ENCODE measurements at regions not wholly inside any gene's neighbourhood (a gene's known extent, or its start where the extent isn't known, plus 50 kb on each side); places are given as distances from the start of the nearest gene placed in this dataset.

DNA sequence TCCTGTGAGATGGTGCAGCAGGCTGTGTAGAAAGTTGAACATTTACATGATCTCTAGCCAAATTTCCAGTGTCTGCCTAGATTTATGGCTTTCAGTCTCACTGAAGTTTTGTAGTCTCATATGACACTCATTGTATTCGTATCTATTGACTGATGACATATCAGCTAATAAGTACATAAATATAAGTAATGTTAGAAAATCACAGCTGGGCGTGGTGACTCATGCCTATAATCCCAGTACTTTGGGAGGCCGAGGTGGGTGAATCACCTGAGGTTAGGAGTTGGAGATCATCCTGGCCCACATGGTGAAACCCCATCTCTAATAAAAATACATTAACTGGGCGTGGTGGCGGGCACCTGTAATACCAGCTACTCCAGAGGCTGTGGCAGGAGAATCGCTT is 54.7 kb upstream of the HTR2A start (continued):
- TF ChIP-seq, protein P1, sequence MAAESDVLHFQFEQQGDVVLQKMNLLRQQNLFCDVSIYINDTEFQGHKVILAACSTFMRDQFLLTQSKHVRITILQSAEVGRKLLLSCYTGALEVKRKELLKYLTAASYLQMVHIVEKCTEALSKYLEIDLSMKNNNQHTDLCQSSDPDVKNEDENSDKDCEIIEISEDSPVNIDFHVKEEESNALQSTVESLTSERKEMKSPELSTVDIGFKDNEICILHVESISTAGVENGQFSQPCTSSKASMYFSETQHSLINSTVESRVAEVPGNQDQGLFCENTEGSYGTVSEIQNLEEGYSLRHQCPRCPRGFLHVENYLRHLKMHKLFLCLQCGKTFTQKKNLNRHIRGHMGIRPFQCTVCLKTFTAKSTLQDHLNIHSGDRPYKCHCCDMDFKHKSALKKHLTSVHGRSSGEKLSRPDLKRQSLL (tag by site-specific recombination; IDR thresholded peaks at IDR 0.05): no peak
- no peak for TF ChIP-seq ZNF561 (tag by site-specific recombination; IDR thresholded peaks at IDR 0.05; ENCODE audit: borderline replicate concordance)
- TF ChIP-seq ZNF112 (tag by site-specific recombination; IDR thresholded peaks at IDR 0.05): no peak
- TF ChIP-seq OSR2 (tag by site-specific recombination; IDR thresholded peaks at IDR 0.05): no peak
- no peak for TF ChIP-seq ZNF350 (tag by site-specific recombination; IDR thresholded peaks at IDR 0.05)
- no peak for TF ChIP-seq ZNF292 (tag by site-specific recombination; IDR thresholded peaks at IDR 0.05; ENCODE audit: borderline replicate concordance, low read depth)
- TF ChIP-seq ZNF707 (tag by site-specific recombination; IDR thresholded peaks at IDR 0.05): no peak
- no peak for TF ChIP-seq SETDB1 (IDR thresholded peaks at IDR 0.05; ENCODE audit: insufficient read length, low read length)
- TF ChIP-seq IKZF3 (tag by site-specific recombination; IDR thresholded peaks at IDR 0.05): no peak
- no peak for TF ChIP-seq REPIN1 (tag by site-specific recombination; IDR thresholded peaks at IDR 0.05; ENCODE audit: low read depth)
- no peak for TF ChIP-seq ZNF530 (tag by site-specific recombination; IDR thresholded peaks at IDR 0.05; ENCODE audit: low read depth)

DNA sequence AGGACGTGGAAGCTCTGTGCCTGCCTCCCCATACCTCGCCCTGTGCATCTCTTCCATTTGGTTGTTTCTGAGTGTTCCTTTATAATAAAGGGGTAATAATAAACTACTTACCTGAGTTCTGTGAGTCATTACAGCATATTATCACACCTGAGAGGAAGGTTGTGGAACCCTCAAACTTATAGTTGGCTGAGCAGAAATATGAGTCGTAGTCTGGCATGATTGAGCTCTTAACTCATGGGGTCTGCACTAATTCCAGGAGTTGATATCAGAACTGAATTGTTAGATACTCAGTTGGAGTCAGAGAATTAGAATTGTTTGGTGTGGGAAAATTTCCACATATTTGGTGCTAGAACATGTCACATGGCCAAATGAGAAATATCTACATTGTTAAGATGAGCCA is 52.4 kb upstream of the HTR2A start:
- ChIA-PET POLR2A (interaction anchor here (0.6 kb wide), 1 partner anchor 1651 kb away, joined by 4 read pairs; no protein-coding TSS in a partner anchor), CTCF (no interaction called here)
- H3K36me3 ChIP-seq (ENCODE audit: control insufficient read depth in 2 of 2, insufficient read depth in 1 of 2, low read length in 2 of 2): no peaks in the 10 kb centered on the region

More for the DNA sequence above, 52.4 kb upstream of the HTR2A start:
- no peaks in the 10 kb centered on the region for H3K4me1 ChIP-seq (ENCODE audit: control insufficient read depth, insufficient read depth, low read length)
- no peak for TF ChIP-seq ZNF24 (tag by site-specific recombination; IDR thresholded peaks at IDR 0.05)
- no peak for TF ChIP-seq ZNF10 (tag by site-specific recombination; IDR thresholded peaks at IDR 0.05)
- TF ChIP-seq, protein P2, sequence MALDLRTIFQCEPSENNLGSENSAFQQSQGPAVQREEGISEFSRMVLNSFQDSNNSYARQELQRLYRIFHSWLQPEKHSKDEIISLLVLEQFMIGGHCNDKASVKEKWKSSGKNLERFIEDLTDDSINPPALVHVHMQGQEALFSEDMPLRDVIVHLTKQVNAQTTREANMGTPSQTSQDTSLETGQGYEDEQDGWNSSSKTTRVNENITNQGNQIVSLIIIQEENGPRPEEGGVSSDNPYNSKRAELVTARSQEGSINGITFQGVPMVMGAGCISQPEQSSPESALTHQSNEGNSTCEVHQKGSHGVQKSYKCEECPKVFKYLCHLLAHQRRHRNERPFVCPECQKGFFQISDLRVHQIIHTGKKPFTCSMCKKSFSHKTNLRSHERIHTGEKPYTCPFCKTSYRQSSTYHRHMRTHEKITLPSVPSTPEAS (tag by site-specific recombination; IDR thresholded peaks at IDR 0.05): no peak
- TF ChIP-seq, protein P3, sequence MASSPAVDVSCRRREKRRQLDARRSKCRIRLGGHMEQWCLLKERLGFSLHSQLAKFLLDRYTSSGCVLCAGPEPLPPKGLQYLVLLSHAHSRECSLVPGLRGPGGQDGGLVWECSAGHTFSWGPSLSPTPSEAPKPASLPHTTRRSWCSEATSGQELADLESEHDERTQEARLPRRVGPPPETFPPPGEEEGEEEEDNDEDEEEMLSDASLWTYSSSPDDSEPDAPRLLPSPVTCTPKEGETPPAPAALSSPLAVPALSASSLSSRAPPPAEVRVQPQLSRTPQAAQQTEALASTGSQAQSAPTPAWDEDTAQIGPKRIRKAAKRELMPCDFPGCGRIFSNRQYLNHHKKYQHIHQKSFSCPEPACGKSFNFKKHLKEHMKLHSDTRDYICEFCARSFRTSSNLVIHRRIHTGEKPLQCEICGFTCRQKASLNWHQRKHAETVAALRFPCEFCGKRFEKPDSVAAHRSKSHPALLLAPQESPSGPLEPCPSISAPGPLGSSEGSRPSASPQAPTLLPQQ (tag by site-specific recombination; IDR thresholded peaks at IDR 0.05): no peak
- TF ChIP-seq, protein P4, sequence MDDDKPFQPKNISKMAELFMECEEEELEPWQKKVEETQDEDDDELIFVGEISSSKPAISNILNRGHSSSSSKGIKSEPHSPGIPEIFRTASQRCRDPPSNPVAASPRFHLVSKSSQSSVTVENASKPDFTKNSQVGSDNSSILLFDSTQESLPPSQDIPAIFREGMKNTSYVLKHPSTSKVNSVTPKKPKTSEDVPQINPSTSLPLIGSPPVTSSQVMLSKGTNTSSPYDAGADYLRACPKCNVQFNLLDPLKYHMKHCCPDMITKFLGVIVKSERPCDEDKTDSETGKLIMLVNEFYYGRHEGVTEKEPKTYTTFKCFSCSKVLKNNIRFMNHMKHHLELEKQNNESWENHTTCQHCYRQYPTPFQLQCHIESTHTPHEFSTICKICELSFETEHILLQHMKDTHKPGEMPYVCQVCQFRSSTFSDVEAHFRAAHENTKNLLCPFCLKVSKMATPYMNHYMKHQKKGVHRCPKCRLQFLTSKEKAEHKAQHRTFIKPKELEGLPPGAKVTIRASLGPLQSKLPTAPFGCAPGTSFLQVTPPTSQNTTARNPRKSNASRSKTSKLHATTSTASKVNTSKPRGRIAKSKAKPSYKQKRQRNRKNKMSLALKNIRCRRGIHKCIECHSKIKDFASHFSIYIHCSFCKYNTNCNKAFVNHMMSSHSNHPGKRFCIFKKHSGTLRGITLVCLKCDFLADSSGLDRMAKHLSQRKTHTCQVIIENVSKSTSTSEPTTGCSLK (tag by site-specific recombination; IDR thresholded peaks at IDR 0.05): no peak
- TF ChIP-seq, protein P5, sequence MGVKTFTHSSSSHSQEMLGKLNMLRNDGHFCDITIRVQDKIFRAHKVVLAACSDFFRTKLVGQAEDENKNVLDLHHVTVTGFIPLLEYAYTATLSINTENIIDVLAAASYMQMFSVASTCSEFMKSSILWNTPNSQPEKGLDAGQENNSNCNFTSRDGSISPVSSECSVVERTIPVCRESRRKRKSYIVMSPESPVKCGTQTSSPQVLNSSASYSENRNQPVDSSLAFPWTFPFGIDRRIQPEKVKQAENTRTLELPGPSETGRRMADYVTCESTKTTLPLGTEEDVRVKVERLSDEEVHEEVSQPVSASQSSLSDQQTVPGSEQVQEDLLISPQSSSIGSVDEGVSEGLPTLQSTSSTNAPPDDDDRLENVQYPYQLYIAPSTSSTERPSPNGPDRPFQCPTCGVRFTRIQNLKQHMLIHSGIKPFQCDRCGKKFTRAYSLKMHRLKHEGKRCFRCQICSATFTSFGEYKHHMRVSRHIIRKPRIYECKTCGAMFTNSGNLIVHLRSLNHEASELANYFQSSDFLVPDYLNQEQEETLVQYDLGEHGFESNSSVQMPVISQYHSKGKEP (tag by site-specific recombination; IDR thresholded peaks at IDR 0.05): no peak
- TF ChIP-seq ZNF560 (tag by site-specific recombination; IDR thresholded peaks at IDR 0.05; ENCODE audit: borderline replicate concordance): no peak
- no peak for TF ChIP-seq ZNF626 (tag by site-specific recombination; IDR thresholded peaks at IDR 0.05)
- TF ChIP-seq ZNF146 (tag by site-specific recombination; IDR thresholded peaks at IDR 0.05): no peak
- TF ChIP-seq, protein P6, sequence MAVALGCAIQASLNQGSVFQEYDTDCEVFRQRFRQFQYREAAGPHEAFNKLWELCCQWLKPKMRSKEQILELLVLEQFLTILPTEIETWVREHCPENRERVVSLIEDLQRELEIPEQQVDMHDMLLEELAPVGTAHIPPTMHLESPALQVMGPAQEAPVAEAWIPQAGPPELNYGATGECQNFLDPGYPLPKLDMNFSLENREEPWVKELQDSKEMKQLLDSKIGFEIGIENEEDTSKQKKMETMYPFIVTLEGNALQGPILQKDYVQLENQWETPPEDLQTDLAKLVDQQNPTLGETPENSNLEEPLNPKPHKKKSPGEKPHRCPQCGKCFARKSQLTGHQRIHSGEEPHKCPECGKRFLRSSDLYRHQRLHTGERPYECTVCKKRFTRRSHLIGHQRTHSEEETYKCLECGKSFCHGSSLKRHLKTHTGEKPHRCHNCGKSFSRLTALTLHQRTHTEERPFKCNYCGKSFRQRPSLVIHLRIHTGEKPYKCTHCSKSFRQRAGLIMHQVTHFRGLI (tag by site-specific recombination; IDR thresholded peaks at IDR 0.05): no peak
- no peak for TF ChIP-seq ZNF423 (tag by site-specific recombination; IDR thresholded peaks at IDR 0.05)
- TF ChIP-seq ZNF600 (tag by site-specific recombination; IDR thresholded peaks at IDR 0.05): no peak
- TF ChIP-seq ZNF391 (tag by site-specific recombination; IDR thresholded peaks at IDR 0.05; ENCODE audit: borderline replicate concordance, low read depth): no peak
- no peak for TF ChIP-seq ZNF114 (tag by site-specific recombination; IDR thresholded peaks at IDR 0.05)
- H3K27ac ChIP-seq (ENCODE audit: extremely low read depth, low read depth, low read length): no peak overlapping the region
- H3K4me3 ChIP-seq (ENCODE audit: low read depth, low read length): no peak overlapping the region
- H3K9me3 ChIP-seq (ENCODE audit: control insufficient read depth, insufficient read depth, low read depth, low read length): no peaks in the 10 kb centered on the region
